HG03103 (cell line): ENCODE measurements at regions not wholly inside any gene's neighbourhood (a gene's known extent, or its start where the extent isn't known, plus 50 kb on each side); places are given as distances from the start of the nearest gene placed in this dataset.

ENCODE experiments used
- ATAC-seq: cut with Tn5 transposase; IDR thresholded peaks from one replicate; pipeline ENCODE4 v1.9.1; 2021; ENCODE audit warnings: low read depth; ENCODE audit not compliant: unreplicated experiment

- ATAC-seq, result no peak
These were observed 349.3 kb upstream of the NR2F2 start for GRCh38 chr15:95981209-95981608.

- no peak for ATAC-seq
These were observed 343.2 kb upstream of the NR2F2 start for GRCh38 chr15:95987299-95987698.

GRCh38 chr15:95987886-95988573, 342.5 kb upstream of the NR2F2 start:
- ATAC-seq, result no peak

DNA sequence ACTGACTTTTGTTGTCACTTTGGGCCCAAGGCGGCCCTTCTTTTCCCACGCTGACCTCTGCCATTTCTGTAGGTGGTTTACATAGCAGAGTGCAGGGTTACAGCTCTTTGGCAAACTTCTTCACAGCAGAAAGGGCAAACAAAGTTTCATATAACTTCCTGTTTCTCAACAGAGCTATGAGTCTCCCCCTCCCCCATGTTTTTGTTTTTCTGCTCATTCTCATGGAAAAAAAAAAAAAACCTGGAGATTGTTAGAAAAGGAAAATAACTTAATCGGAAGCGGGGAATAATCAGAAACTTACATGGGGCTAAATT, 342.0 kb upstream of the NR2F2 start:
- no peak for ATAC-seq

DNA sequence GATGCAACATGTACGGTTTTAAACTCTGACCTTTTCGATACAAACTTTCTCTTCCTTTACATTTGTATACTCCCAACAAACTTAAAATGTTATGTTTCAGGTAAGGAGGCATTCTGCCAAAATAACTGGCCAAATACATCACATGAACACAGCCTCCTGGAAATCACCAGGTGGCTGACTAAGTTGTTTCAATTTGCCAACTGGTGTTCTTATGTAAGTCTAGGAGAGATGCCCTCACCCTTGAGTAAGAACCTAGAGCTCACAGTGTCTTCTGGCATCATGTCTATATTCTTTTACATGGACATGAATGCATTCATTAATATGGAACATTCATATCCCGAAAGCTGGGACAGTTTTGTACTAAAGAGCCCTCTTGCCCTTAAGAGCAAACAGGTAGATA, 341.1 kb upstream of the NR2F2 start:
- no peak for ATAC-seq

GRCh38 chr15:95990833-95991232, 339.7 kb upstream of the NR2F2 start:
- ATAC-seq, result no peak

- ATAC-seq, result no peak
These were observed 336.1 kb upstream of the NR2F2 start for GRCh38 chr15:95994418-95994817.

- no peak for ATAC-seq
These were observed 334.9 kb upstream of the NR2F2 start for GRCh38 chr15:95995375-95996168.

DNA sequence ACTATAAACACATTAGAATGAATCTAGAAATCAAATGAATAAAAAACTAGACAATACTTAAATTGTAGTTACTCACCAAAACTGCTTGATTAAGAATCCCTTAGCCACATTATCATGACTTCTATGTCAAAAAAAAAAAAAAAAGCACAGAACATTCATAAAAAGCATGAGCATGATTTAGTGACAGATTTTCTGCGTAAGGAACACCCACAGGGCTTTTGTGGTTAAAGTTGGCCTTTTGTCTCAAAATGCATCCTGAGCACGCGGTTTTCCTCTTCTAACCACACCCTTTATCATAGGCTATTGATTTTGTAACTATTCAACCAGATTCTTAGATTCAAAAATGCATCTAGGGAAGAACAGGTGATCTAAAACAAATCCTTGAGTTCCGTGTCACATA, 334.0 kb upstream of the NR2F2 start:
- no peak for ATAC-seq

GRCh38 chr15:95998935-95999334, 331.6 kb upstream of the NR2F2 start:
- no peak for ATAC-seq

DNA sequence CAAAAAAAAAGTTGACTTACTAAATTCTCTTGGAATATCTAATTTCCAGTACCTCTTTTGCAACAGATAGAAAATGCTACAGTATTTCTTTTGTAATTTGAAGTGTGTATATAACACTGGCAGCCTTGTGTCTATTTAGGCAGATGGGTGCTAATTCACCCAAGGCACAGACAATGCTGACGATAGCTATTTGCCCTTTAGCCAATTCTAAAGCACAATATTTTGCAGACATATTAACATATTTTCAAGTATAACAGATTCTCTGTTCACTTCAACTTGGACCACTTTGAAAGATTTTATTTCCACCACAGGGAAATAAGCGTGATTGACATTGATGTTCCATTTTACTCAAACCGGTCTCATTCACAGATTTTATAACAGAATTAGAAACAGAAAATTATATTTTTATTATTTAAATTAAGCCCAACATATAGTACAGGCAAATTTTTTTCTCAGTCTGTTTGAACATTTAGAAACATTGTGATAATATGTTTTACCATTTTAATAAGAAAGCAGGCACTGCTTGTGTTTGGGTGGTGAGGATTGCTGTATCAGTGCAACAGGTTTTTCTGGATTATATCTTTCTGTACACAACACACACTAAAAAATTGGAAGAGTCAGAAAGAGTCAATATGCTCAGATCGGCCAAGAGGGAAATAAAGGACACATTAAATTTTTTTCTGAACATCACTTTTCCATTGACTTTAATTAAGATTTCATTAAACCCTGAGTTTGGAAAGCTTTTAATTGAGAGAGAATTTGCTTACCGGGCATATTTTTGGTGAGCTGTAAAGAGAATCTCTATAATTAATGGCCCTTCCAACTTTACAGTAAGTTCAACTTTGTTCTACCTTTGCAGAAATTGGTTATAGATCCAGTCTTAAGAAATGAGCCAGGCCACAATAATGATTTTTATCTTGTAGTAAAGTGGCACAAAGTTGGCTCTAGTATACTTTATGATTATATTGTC, 327.3 kb upstream of the NR2F2 start:
- ATAC-seq, result no peak

GRCh38 chr15:96005906-96006305, 324.6 kb upstream of the NR2F2 start:
- no peak for ATAC-seq

DNA sequence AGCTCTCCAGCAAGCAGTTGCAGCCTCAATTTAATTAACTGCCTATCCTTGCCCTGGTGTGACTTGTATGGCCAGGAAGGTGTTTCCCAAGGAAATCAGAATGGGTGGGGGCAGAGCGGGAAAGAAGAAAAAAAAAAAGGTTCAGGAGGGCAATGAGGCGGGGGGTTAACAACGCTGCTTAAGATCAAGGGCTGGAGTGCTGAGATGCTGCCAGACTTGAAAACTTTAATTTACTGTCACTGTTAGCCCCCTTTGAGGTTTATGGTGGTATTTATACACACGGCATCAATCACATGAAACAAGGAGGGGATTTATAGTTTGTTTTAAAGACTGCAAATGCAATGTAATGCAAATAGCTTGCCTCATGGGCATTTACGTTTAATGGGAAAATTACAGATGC, 319.4 kb upstream of the NR2F2 start:
- ATAC-seq, result no peak

- ATAC-seq, result no peak
These were observed 315.6 kb upstream of the NR2F2 start for GRCh38 chr15:96014939-96015338.

DNA sequence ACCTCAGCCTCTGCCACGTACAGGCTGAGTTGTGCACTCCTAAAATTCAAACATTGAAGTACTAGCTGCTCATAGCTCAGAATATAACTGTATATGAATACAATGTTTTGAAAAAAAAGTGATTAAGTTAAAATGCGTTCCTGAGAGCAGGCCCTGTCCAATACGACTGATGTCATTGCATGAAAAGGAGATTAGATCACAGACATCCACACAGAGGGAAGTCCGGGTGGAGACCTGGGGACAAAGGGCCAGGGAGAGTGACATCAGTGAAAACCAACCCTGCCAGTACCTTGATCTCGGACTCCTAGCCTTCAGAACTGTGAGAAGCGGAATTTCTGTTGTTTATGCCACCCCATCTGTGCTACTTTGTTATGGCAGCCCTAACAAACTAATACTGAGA, 311.4 kb upstream of the NR2F2 start:
- ATAC-seq, result no peak

DNA sequence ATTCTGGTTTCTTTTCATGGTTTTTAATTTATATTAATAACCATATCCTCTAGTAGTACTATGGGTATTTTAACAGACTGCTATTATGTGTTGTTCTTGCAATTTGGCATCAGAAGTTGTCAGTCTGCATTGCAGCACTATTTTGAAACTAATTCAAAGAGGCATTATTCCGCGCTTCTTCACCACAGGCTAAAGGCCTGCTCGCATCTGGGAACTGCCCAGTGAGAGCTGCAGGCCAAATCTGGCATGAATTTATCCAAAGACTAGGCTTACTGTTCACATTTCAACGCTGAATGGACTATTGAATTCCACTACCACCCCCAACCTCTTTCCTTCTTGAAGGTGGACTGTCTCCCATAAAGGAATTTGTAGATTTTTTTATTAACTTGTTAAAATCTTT, 310.4 kb upstream of the NR2F2 start:
- ATAC-seq, result no peak

- no peak for ATAC-seq
These were observed 309.7 kb upstream of the NR2F2 start for GRCh38 chr15:96020797-96021196.

- no peak for ATAC-seq
These were observed 307.4 kb upstream of the NR2F2 start for GRCh38 chr15:96023081-96023480.

- ATAC-seq, result no peak
These were observed 303.0 kb upstream of the NR2F2 start for GRCh38 chr15:96027501-96027900.

DNA sequence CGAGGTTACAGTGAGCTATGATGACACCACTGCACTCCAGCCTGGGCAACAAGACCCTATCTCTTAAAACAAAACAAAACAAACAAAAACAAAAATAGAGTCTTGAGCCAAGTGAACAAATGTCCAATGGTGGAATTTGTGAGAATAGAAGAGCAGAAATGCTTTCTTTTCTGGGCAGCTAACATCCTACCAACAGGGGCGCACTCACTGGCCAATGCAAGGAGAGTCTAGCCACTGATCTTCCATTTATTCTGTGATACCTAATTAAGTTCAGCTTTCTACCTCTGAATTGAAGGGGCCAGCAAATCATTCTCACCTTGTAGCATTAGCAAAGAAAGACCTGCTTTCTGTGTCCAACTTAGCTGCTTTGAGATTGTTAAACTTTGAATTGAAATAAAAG, 301.9 kb upstream of the NR2F2 start:
- ATAC-seq, result no peak

GRCh38 chr15:96029172-96029571, 301.3 kb upstream of the NR2F2 start:
- ATAC-seq, result no peak
